Suprapubic skin (tissue), 4 donors: ENCODE measurements at regions not wholly inside any gene's neighbourhood (a gene's known extent, or its start where the extent isn't known, plus 50 kb on each side); places are given as distances from the start of the nearest gene placed in this dataset.

Experiments
- DNase-seq, 2 donors: peaks; one replicate each; pipeline ENCODE4 v3.0.0-alpha.2; 2019; ENCODE audit warnings: low spot score in 2 of 2
- H3K27ac ChIP-seq: fragments of 200-600 bp; sonication (generic); one replicate; pipeline ENCODE4 v1.5.1; 2019
- H3K27me3 ChIP-seq: fragments of 200-600 bp; sonication (generic); one replicate; pipeline ENCODE4 v1.5.1; 2019
- H3K36me3 ChIP-seq: fragments of 200-600 bp; sonication (generic); one replicate; pipeline ENCODE4 v1.5.1; 2019
- H3K4me1 ChIP-seq: fragments of 200-600 bp; sonication (generic); one replicate; pipeline ENCODE4 v1.5.1; 2019
- H3K4me3 ChIP-seq: fragments of 200-600 bp; sonication (generic); one replicate; pipeline ENCODE4 v1.5.1; 2019; ENCODE audit warnings: mild to moderate bottlenecking
- H3K9me3 ChIP-seq: fragments of 200-600 bp; sonication (generic); one replicate; pipeline ENCODE4 v1.5.1; 2019
- CTCF ChIP-seq, 2 donors: fragments of 200-600 bp in 1 of 2; fragments of 450-650 bp in 1 of 2; sonication (generic) in 1 of 2; IDR thresholded peaks; one replicate each; pipeline ENCODE4 v1.5.1; 2016 to 2019; ENCODE audit warnings: antibody characterized with exemption in 2 of 2, mild to moderate bottlenecking in 1 of 2, moderate library complexity in 1 of 2
- EP300 ChIP-seq: sonication (generic); formaldehyde crosslinking; IDR thresholded peaks from one replicate; pipeline ENCODE4 v1.6.1; 2017; ENCODE audit warnings: antibody characterized with exemption
- POLR2A ChIP-seq, 2 donors: fragments of 450-650 bp; IDR thresholded peaks; one replicate each; pipeline ENCODE4 v1.6.1; 2017; ENCODE audit warnings: antibody characterized with exemption in 2 of 2, mild to moderate bottlenecking in 2 of 2, moderate library complexity in 2 of 2
- POLR2AphosphoS5 ChIP-seq, 3 donors: sonication (generic); formaldehyde crosslinking; IDR thresholded peaks; one replicate each; pipeline ENCODE4 v1.6.1; 2017; ENCODE audit warnings: antibody characterized with exemption in 3 of 3
- WGBS: methylation state at CpG from one replicate; pipeline ENCODE4 v1.1.5; 2018; 5-methylcytosine and 5-hydroxymethylcytosine counted together

- TF ChIP-seq POLR2A (IDR thresholded peaks at IDR 0.05) (no peak), POLR2AphosphoS5 (IDR thresholded peaks at IDR 0.05) (no peak), CTCF (IDR thresholded peaks at IDR 0.05) (no peak), EP300 (no peak)
- no peaks in the 10 kb centered on the region for H3K9me3 ChIP-seq
These were observed 101.8 kb downstream of the CAND1 start for GRCh38 chr12:67370979-67371378.

GRCh38 chr12:67377021-67377420 is 107.9 kb downstream of the CAND1 start:
- WGBS: 52% methylated on average over 4 of the region's 4 CpGs
- no peak overlapping the region for H3K4me3 ChIP-seq

More at GRCh38 chr12:67370979-67371378, 101.8 kb downstream of the CAND1 start:
- no peaks in the 10 kb centered on the region for H3K27me3 ChIP-seq
- DNase-seq: no peak
- no peaks in the 10 kb centered on the region for H3K4me1 ChIP-seq
- H3K27ac ChIP-seq: no peak overlapping the region
- H3K4me3 ChIP-seq: no peak overlapping the region
- H3K36me3 ChIP-seq: no peaks in the 10 kb centered on the region

GRCh38 chr12:67377541-67377940 is 108.4 kb downstream of the CAND1 start:
- no peak for TF ChIP-seq POLR2A (IDR thresholded peaks at IDR 0.05)
- no peak for TF ChIP-seq CTCF (IDR thresholded peaks at IDR 0.05)
- no peak for TF ChIP-seq POLR2AphosphoS5 (IDR thresholded peaks at IDR 0.05)
- no peak for TF ChIP-seq EP300
- Histone ChIP-seq H3K27ac (no peak overlapping the region), H3K4me1 (peaks cover 7% of the 10 kb centered on the region), H3K36me3 (no peaks in the 10 kb centered on the region), H3K9me3 (no peaks in the 10 kb centered on the region), H3K27me3 (no peaks in the 10 kb centered on the region), H3K4me3 (no peak overlapping the region)
- 59% methylated on average over 4 of the region's 4 CpGs for WGBS
- no peak for DNase-seq

More at GRCh38 chr12:67377021-67377420, 107.9 kb downstream of the CAND1 start:
- TF ChIP-seq POLR2AphosphoS5 (IDR thresholded peaks at IDR 0.05): no peak
- TF ChIP-seq EP300: no peak
- TF ChIP-seq POLR2A (IDR thresholded peaks at IDR 0.05): no peak
- no peak for TF ChIP-seq CTCF (IDR thresholded peaks at IDR 0.05)
- DNase-seq: no peak
- no peaks in the 10 kb centered on the region for H3K36me3 ChIP-seq
- H3K27ac ChIP-seq: no peak overlapping the region
- no peaks in the 10 kb centered on the region for H3K27me3 ChIP-seq
- H3K4me1 ChIP-seq: peaks cover 7% of the 10 kb centered on the region
- H3K9me3 ChIP-seq: no peaks in the 10 kb centered on the region

GRCh38 chr12:67382241-67382871 is 113.2 kb downstream of the CAND1 start:
- TF ChIP-seq CTCF (IDR thresholded peaks at IDR 0.05) (no peak), EP300 (no peak), POLR2A (IDR thresholded peaks at IDR 0.05) (no peak), POLR2AphosphoS5 (IDR thresholded peaks at IDR 0.05) (no peak)
- Histone ChIP-seq H3K4me3 (no peak overlapping the region), H3K4me1 (peaks cover 4% of the 10 kb centered on the region), H3K27me3 (no peaks in the 10 kb centered on the region), H3K36me3 (no peaks in the 10 kb centered on the region), H3K9me3 (no peaks in the 10 kb centered on the region), H3K27ac (no peak overlapping the region)
- DNase-seq: no peak
- WGBS: 69% methylated on average over 4 of the region's 4 CpGs

GRCh38 chr12:67386869-67387565 is 117.9 kb downstream of the CAND1 start:
- H3K36me3 ChIP-seq: no peaks in the 10 kb centered on the region
- no peak overlapping the region for H3K27ac ChIP-seq
- WGBS: 66% methylated on average over 4 of the region's 4 CpGs
- no peak overlapping the region for H3K4me3 ChIP-seq
- DNase-seq: no peak
- no peaks in the 10 kb centered on the region for H3K27me3 ChIP-seq
- H3K4me1 ChIP-seq: no peaks in the 10 kb centered on the region
- TF ChIP-seq POLR2AphosphoS5 (IDR thresholded peaks at IDR 0.05): no peak
- TF ChIP-seq EP300: no peak
- TF ChIP-seq CTCF (IDR thresholded peaks at IDR 0.05): no peak
- TF ChIP-seq POLR2A (IDR thresholded peaks at IDR 0.05): no peak
- H3K9me3 ChIP-seq: no peaks in the 10 kb centered on the region
